HEK293T (cell line): ENCODE measurements at regions not wholly inside any gene's neighbourhood (a gene's known extent, or its start where the extent isn't known, plus 50 kb on each side); places are given as distances from the start of the nearest gene placed in this dataset.

Source experiments
- ARNT ChIP-seq: fragments of 450-650 bp; IDR thresholded peaks from 2 replicates; pipeline ENCODE4 v1.6.1; 2017; ENCODE audit warnings: mild to moderate bottlenecking
- BHLHE40 ChIP-seq: fragments of 450-650 bp; IDR thresholded peaks from 2 replicates; pipeline ENCODE4 v1.6.1; 2016; ENCODE audit warnings: mild to moderate bottlenecking, moderate library complexity, borderline replicate concordance
- CTBP1 ChIP-seq: fragments of 450-650 bp; IDR thresholded peaks from 2 replicates; pipeline ENCODE4 v1.6.1; 2016; ENCODE audit warnings: borderline replicate concordance
- ELF4 ChIP-seq: fragments of 450-650 bp; IDR thresholded peaks from 2 replicates; pipeline ENCODE4 v1.6.1; 2017; ENCODE audit warnings: antibody characterized with exemption
- L3MBTL2 ChIP-seq: fragments of 450-650 bp; conservative IDR thresholded peaks from 2 replicates; pipeline ENCODE4 v1.6.1; 2016; ENCODE audit warnings: mild to moderate bottlenecking
- SP1 ChIP-seq: fragments of 450-650 bp; IDR thresholded peaks from 2 replicates; pipeline ENCODE4 v1.6.1; 2017
- SUZ12 ChIP-seq: fragments of 450-650 bp; IDR thresholded peaks from 2 replicates; pipeline ENCODE4 v1.6.1; 2016; ENCODE audit warnings: mild to moderate bottlenecking
- ZNF384 ChIP-seq: fragments of 450-650 bp; IDR thresholded peaks from 2 replicates; pipeline ENCODE4 v1.6.1; 2016

DNA sequence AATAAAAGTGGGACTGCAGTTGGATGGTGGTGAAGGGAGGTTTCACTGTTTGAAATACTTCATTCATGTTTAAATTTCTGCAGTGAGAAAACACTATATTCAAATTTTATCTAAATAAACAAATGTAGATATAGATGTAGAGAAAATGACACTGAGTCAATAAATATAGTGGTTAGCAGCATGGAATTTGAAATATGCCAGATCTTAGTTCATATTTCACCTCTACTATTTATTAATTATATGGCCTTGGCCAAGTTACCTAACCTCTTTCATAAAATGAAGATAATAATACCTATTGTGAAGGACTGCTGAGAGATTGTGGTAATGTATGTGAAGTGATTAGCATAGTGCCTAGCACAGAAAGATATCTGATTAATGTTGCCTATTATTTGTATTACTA lies 70.5 kb downstream of the AGTR2 start:
- TF ChIP-seq SP1, result no peak
- no peak for TF ChIP-seq SUZ12
- TF ChIP-seq BHLHE40, result no peak
- TF ChIP-seq ARNT, result no peak
- no peak for TF ChIP-seq ZNF384
- TF ChIP-seq L3MBTL2, result no peak
- TF ChIP-seq CTBP1, result no peak
- TF ChIP-seq ELF4, result no peak
